Bronchial epithelial cell (primary cell): ENCODE measurements at regions not wholly inside any gene's neighbourhood (a gene's known extent, or its start where the extent isn't known, plus 50 kb on each side); places are given as distances from the start of the nearest gene placed in this dataset.
A peak's percentile ranks its signal among the peaks of the same experiment; 100 is the strongest.

Source experiments
- DNase-seq: peaks from one replicate; pipeline ENCODE4 v3.0.0-alpha.2; 2010; ENCODE audit warnings: low read depth
- FAIRE-seq: peaks from 2 replicates; lab custom pipeline; 2011; peaks lifted over from hg19 to GRCh38; lab: Jason Lieb, UNC
- H3K27me3 ChIP-seq: 2 replicates; pipeline ENCODE4 v1.5.1; 2011; ENCODE audit warnings: low read length; ENCODE audit not compliant: control insufficient read depth, insufficient read depth
- H3K36me3 ChIP-seq: 2 replicates; pipeline ENCODE4 v1.5.1; 2011; ENCODE audit warnings: low read length; ENCODE audit not compliant: control insufficient read depth, insufficient read depth
- H3K4me3 ChIP-seq: 2 replicates; pipeline ENCODE4 v1.5.1; 2011; ENCODE audit warnings: mild to moderate bottlenecking, low read depth, low read length, control low read depth
- CTCF ChIP-seq: IDR thresholded peaks from 2 replicates; pipeline ENCODE4 v1.5.1; 2011; ENCODE audit warnings: mild to moderate bottlenecking, moderate library complexity, low read length, control low read depth, inconsistent platforms; ENCODE audit not compliant: insufficient read depth, severe bottlenecking

GRCh38 chr11:106246495-106246894 is 169.0 kb downstream of the AASDHPPT start:
- H3K36me3 ChIP-seq: no peaks in the 10 kb centered on the region
- DNase-seq: no peak
- H3K27me3 ChIP-seq: no peaks in the 10 kb centered on the region
- H3K4me3 ChIP-seq: no peak overlapping the region
- TF ChIP-seq CTCF: no peak
- no peak for FAIRE-seq

- DNase-seq (no peak), FAIRE-seq (no peak)
- Histone ChIP-seq H3K27me3 (no peaks in the 10 kb centered on the region), H3K36me3 (no peaks in the 10 kb centered on the region), H3K4me3 (no peak overlapping the region)
- TF ChIP-seq CTCF: no peak
These were observed 172.3 kb downstream of the AASDHPPT start for GRCh38 chr11:106249617-106250239.

- DNase-seq (no peak), FAIRE-seq (no peak)
- TF ChIP-seq CTCF: no peak
- Histone ChIP-seq H3K4me3 (no peak overlapping the region), H3K27me3 (no peaks in the 10 kb centered on the region), H3K36me3 (no peaks in the 10 kb centered on the region)
These were observed 185.4 kb downstream of the AASDHPPT start for GRCh38 chr11:106262852-106263251.

GRCh38 chr11:106263527-106263926 is 186.1 kb downstream of the AASDHPPT start:
- H3K36me3 ChIP-seq: no peaks in the 10 kb centered on the region
- DNase-seq: no peak
- no peaks in the 10 kb centered on the region for H3K27me3 ChIP-seq
- TF ChIP-seq CTCF: no peak
- H3K4me3 ChIP-seq: no peak overlapping the region
- no peak for FAIRE-seq

- no peaks in the 10 kb centered on the region for H3K36me3 ChIP-seq
- DNase-seq (no peak), FAIRE-seq (no peak)
- H3K27me3 ChIP-seq: no peaks in the 10 kb centered on the region
- TF ChIP-seq CTCF: no peak
- H3K4me3 ChIP-seq: no peak overlapping the region
These were observed 193.6 kb downstream of the AASDHPPT start for GRCh38 chr11:106271086-106271485.

GRCh38 chr11:106271686-106272085 is 194.2 kb downstream of the AASDHPPT start:
- no peak for TF ChIP-seq CTCF
- no peaks in the 10 kb centered on the region for H3K27me3 ChIP-seq
- H3K36me3 ChIP-seq: no peaks in the 10 kb centered on the region
- H3K4me3 ChIP-seq: no peak overlapping the region
- DNase-seq (peak; percentile 26), FAIRE-seq (no peak)
